Thoracic aorta (tissue), 2 donors: ENCODE measurements at regions not wholly inside any gene's neighbourhood (a gene's known extent, or its start where the extent isn't known, plus 50 kb on each side); places are given as distances from the start of the nearest gene placed in this dataset.

ENCODE experiments used
- ATAC-seq: fragments of 150-250 bp; one replicate; pipeline ENCODE4 v1.8.0; 2017; ENCODE audit warnings: low read depth; ENCODE audit not compliant: insufficient number of reproducible peaks, low FRiP score
- DNase-seq: peaks from one replicate; pipeline ENCODE4 v3.0.0-alpha.2; 2020; ENCODE audit warnings: low spot score
- H3K27ac ChIP-seq, 2 donors: fragments of 200-600 bp; sonication (generic); 1 replicate in 1 of 2; 2 replicates in 1 of 2; pipeline ENCODE4 v1.5.1; 2016; ENCODE audit warnings: mild to moderate bottlenecking in 2 of 2, moderate library complexity in 2 of 2
- H3K27me3 ChIP-seq: fragments of 200-600 bp; sonication (generic); replicated peaks from 2 replicates; pipeline ENCODE4 v1.6.0; 2016; ENCODE audit warnings: mild to moderate bottlenecking; ENCODE audit not compliant: insufficient read depth
- H3K36me3 ChIP-seq: fragments of 200-600 bp; sonication (generic); one replicate; pipeline ENCODE4 v1.5.1; 2016
- H3K4me1 ChIP-seq, 2 donors: fragments of 200-600 bp; sonication (generic); 1 replicate in 1 of 2; 2 replicates in 1 of 2; pipeline versions ENCODE4 v1.5.1 to v1.6.0; 2016; ENCODE audit warnings: low read depth in 2 of 2, mild to moderate bottlenecking in 1 of 2; ENCODE audit not compliant: control insufficient read depth in 1 of 2
- H3K4me3 ChIP-seq: fragments of 200-600 bp; sonication (generic); 2 replicates; pipeline ENCODE4 v1.5.1; 2016; ENCODE audit warnings: mild to moderate bottlenecking
- H3K9me3 ChIP-seq: fragments of 200-600 bp; sonication (generic); 2 replicates; pipeline ENCODE4 v1.5.1; 2016
- TF ChIP-seq, protein P1 (sequence below): fragments of 200-600 bp; sonication (generic); IDR thresholded peaks from one replicate; pipeline ENCODE4 v1.5.1; 2019; ENCODE audit warnings: antibody characterized with exemption

DNA sequence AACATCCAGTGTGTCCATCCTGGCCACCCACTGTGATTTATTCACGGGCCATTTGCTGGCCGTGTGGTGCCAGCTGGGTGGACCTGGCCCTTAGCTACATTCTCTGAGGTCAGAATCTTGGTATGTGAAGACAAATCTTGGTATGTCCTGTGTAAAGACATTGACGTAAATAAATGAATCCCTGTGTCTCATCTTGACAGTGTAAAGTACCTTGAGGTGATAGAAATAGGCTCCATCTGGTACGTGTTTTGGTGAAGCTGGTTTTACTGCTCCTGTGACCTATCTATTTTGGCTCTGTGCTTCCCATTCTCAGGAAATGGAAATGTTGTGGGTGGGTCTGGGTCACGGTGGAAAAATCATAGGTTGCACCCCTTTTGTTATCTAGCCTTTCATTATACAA, 245.4 kb upstream of the ANKH start:
- Histone ChIP-seq H3K4me3 (no peak overlapping the region), H3K36me3 (no peaks in the 10 kb centered on the region), H3K27ac (no peak overlapping the region), H3K4me1 (no peaks in the 10 kb centered on the region), H3K9me3 (no peaks in the 10 kb centered on the region), H3K27me3 (no peaks in the 10 kb centered on the region)
- no peak for ATAC-seq
- no peak for DNase-seq
- TF ChIP-seq, protein P1, sequence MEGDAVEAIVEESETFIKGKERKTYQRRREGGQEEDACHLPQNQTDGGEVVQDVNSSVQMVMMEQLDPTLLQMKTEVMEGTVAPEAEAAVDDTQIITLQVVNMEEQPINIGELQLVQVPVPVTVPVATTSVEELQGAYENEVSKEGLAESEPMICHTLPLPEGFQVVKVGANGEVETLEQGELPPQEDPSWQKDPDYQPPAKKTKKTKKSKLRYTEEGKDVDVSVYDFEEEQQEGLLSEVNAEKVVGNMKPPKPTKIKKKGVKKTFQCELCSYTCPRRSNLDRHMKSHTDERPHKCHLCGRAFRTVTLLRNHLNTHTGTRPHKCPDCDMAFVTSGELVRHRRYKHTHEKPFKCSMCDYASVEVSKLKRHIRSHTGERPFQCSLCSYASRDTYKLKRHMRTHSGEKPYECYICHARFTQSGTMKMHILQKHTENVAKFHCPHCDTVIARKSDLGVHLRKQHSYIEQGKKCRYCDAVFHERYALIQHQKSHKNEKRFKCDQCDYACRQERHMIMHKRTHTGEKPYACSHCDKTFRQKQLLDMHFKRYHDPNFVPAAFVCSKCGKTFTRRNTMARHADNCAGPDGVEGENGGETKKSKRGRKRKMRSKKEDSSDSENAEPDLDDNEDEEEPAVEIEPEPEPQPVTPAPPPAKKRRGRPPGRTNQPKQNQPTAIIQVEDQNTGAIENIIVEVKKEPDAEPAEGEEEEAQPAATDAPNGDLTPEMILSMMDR = no peak

- no peaks in the 10 kb centered on the region for H3K27me3 ChIP-seq
- no peaks in the 10 kb centered on the region for H3K36me3 ChIP-seq
- no peak overlapping the region for H3K27ac ChIP-seq
- H3K4me1 ChIP-seq = no peaks in the 10 kb centered on the region
- no peaks in the 10 kb centered on the region for H3K9me3 ChIP-seq
- no peak for ATAC-seq
- H3K4me3 ChIP-seq = no peak overlapping the region
- TF ChIP-seq, protein P1 = no peak
- DNase-seq = no peak
Measured at GRCh38 chr5:15106530-15107283, 235.1 kb upstream of the ANKH start.

- H3K4me3 ChIP-seq = no peak overlapping the region
Measured at GRCh38 chr5:15105799-15106393, 234.3 kb upstream of the ANKH start.

GRCh38 chr5:15103864-15104263, 232.3 kb upstream of the ANKH start:
- ATAC-seq = no peak
- no peak overlapping the region for H3K27ac ChIP-seq

More at GRCh38 chr5:15105799-15106393, 234.3 kb upstream of the ANKH start:
- ATAC-seq (no peak), DNase-seq (peak; percentile 7)
- Histone ChIP-seq H3K9me3 (no peaks in the 10 kb centered on the region), H3K27ac (no peak overlapping the region), H3K27me3 (no peaks in the 10 kb centered on the region), H3K36me3 (no peaks in the 10 kb centered on the region), H3K4me1 (no peaks in the 10 kb centered on the region)
- TF ChIP-seq, protein P1 = peak; percentile 81

GRCh38 chr5:15103130-15103529, 231.6 kb upstream of the ANKH start:
- Histone ChIP-seq H3K27ac (no peak overlapping the region), H3K36me3 (no peaks in the 10 kb centered on the region), H3K9me3 (no peaks in the 10 kb centered on the region), H3K4me3 (no peak overlapping the region), H3K4me1 (no peaks in the 10 kb centered on the region), H3K27me3 (no peaks in the 10 kb centered on the region)
- TF ChIP-seq, protein P1 = no peak
- ATAC-seq = no peak
- no peak for DNase-seq

More at GRCh38 chr5:15103864-15104263, 232.3 kb upstream of the ANKH start:
- Histone ChIP-seq H3K9me3 (no peaks in the 10 kb centered on the region), H3K4me3 (no peak overlapping the region), H3K36me3 (no peaks in the 10 kb centered on the region), H3K4me1 (no peaks in the 10 kb centered on the region), H3K27me3 (no peaks in the 10 kb centered on the region)
- TF ChIP-seq, protein P1 = no peak
- DNase-seq = no peak
